DMS79 treated with DMSO at 0.1 percent for 48 hours (cell line): ENCODE measurements at regions not wholly inside any gene's neighbourhood (a gene's known extent, or its start where the extent isn't known, plus 50 kb on each side); places are given as distances from the start of the nearest gene placed in this dataset.
A peak's percentile ranks its signal among the peaks of the same experiment; 100 is the strongest.

ENCODE experiments used
- DNase-seq: peaks from one replicate; lab custom pipeline; 2025; lab: John Stamatoyannopoulos, UW

GRCh38 chr3:102529452-102529851 is 94.6 kb downstream of the ZPLD1 start:
- DNase-seq, result no peak

- no peak for DNase-seq
These were observed 95.8 kb downstream of the ZPLD1 start for GRCh38 chr3:102530415-102531181.

GRCh38 chr3:102531686-102532085 is 96.9 kb downstream of the ZPLD1 start:
- DNase-seq, result no peak

- DNase-seq, result no peak
These were observed 98.1 kb downstream of the ZPLD1 start for GRCh38 chr3:102532901-102533300.

GRCh38 chr3:102533784-102534183 is 99.0 kb downstream of the ZPLD1 start:
- DNase-seq, result no peak

- DNase-seq, result peak; percentile 30
These were observed 101.6 kb downstream of the ZPLD1 start for GRCh38 chr3:102536456-102536855.

GRCh38 chr3:102537123-102537522 is 102.3 kb downstream of the ZPLD1 start:
- DNase-seq, result no peak

- DNase-seq, result no peak
These were observed 109.9 kb downstream of the ZPLD1 start for GRCh38 chr3:102544741-102545140.

GRCh38 chr3:102545276-102545675 is 110.5 kb downstream of the ZPLD1 start:
- no peak for DNase-seq

GRCh38 chr3:102553876-102554275 is 119.1 kb downstream of the ZPLD1 start:
- DNase-seq, result no peak

- no peak for DNase-seq
These were observed 135.7 kb downstream of the ZPLD1 start for GRCh38 chr3:102570511-102570910.

- no peak for DNase-seq
These were observed 136.2 kb downstream of the ZPLD1 start for GRCh38 chr3:102571006-102571405.

GRCh38 chr3:102571720-102572384 is 137.0 kb downstream of the ZPLD1 start:
- DNase-seq, result no peak

GRCh38 chr3:102573483-102574028 is 138.7 kb downstream of the ZPLD1 start:
- peak; percentile 58 for DNase-seq

- no peak for DNase-seq
These were observed 139.5 kb downstream of the ZPLD1 start for GRCh38 chr3:102574355-102574754.

GRCh38 chr3:102576651-102577050 is 141.8 kb downstream of the ZPLD1 start:
- no peak for DNase-seq

- DNase-seq, result peak; percentile 2
These were observed 142.4 kb downstream of the ZPLD1 start for GRCh38 chr3:102577082-102577789.

GRCh38 chr3:102580760-102581159 is 145.9 kb downstream of the ZPLD1 start:
- no peak for DNase-seq

- DNase-seq, result no peak
These were observed 151.7 kb downstream of the ZPLD1 start for GRCh38 chr3:102586485-102586884.

- no peak for DNase-seq
These were observed 159.2 kb downstream of the ZPLD1 start for GRCh38 chr3:102593812-102594602.

- DNase-seq, result no peak
These were observed 160.2 kb downstream of the ZPLD1 start for GRCh38 chr3:102595057-102595456.
